GM13977 (cell line): ENCODE measurements at regions not wholly inside any gene's neighbourhood (a gene's known extent, or its start where the extent isn't known, plus 50 kb on each side); places are given as distances from the start of the nearest gene placed in this dataset.
"Not testable (repeated sequence)": the region's sequence is repeated elsewhere in the genome, so short reads cannot be mapped to it uniquely, and the experiment has no call there.

Experiments
- DNase-seq: peaks from one replicate; pipeline ENCODE4 v3.0.0; 2012; ENCODE audit warnings: low spot score
- CTCF ChIP-seq: IDR thresholded peaks from 2 replicates; pipeline ENCODE4 v1.5.1; 2012; ENCODE audit warnings: mild to moderate bottlenecking, control low read depth; ENCODE audit not compliant: insufficient read depth; ENCODE audit errors: extremely low read depth, missing control alignments
- in situ Hi-C: fragments of 300-500 bp; cut with MboI; formaldehyde crosslinking; loops from one replicate; pipeline ENCODE4 v1.12.0; 2022; ENCODE audit warnings: low sequenced_read_pairs, low pct_unique_long_range_greater_than_20kb, mixed read lengths, inconsistent platforms; ENCODE audit not compliant: unreplicated experiment

GRCh38 chr4:100879471-100879870 is 361.6 kb upstream of the EMCN start:
- in situ Hi-C loops, result no loop called here
- no peak for TF ChIP-seq CTCF
- no peak for DNase-seq

GRCh38 chr4:100876546-100876945 is 358.7 kb upstream of the EMCN start:
- DNase-seq, result no peak
- TF ChIP-seq CTCF, result no peak
- in situ Hi-C loops, result no loop called here

- DNase-seq, result no peak
- TF ChIP-seq CTCF, result no peak
- in situ Hi-C loops, result no loop called here
These were observed 357.7 kb upstream of the EMCN start for GRCh38 chr4:100875296-100876068.

GRCh38 chr4:100872811-100873210 is 355.0 kb upstream of the EMCN start:
- TF ChIP-seq CTCF, result no peak
- DNase-seq, result no peak
- in situ Hi-C loops, result no loop called here

- DNase-seq, result no peak
- in situ Hi-C loops, result no loop called here
- TF ChIP-seq CTCF, result no peak
These were observed 353.3 kb upstream of the EMCN start for GRCh38 chr4:100870940-100871772.

- no peak for TF ChIP-seq CTCF
- in situ Hi-C loops, result no loop called here
- no peak for DNase-seq
These were observed 351.5 kb upstream of the EMCN start for GRCh38 chr4:100869276-100869675.

- in situ Hi-C loops, DNase-seq: not testable (repeated sequence)
These were observed 350.5 kb upstream of the EMCN start for GRCh38 chr4:100868281-100868680.
